K562 (cell line): ENCODE measurements at regions not wholly inside any gene's neighbourhood (a gene's known extent, or its start where the extent isn't known, plus 50 kb on each side); places are given as distances from the start of the nearest gene placed in this dataset.

Experiments used
- CHD4 ChIP-seq: fragments of 200-600 bp; sonication (generic); IDR thresholded peaks from 3 replicates; pipeline ENCODE4 v1.6.1; 2012; ENCODE audit warnings: low read depth, mild to moderate bottlenecking, mixed read lengths, low read length, inconsistent platforms; ENCODE audit not compliant: insufficient read depth, insufficient replicate concordance, poor library complexity, severe bottlenecking
- CTCF ChIP-seq, 3 experiments: IDR thresholded peaks in 2 of 3; conservative IDR thresholded peaks in 1 of 3; 2 replicates each; pipeline ENCODE4 v1.5.1; 2011 to 2012; ENCODE audit warnings: low read length in 3 of 3, mild to moderate bottlenecking in 3 of 3, control low read depth in 2 of 3, improper control_type of control experiment in 1 of 3, inconsistent platforms in 1 of 3, low read depth in 1 of 3, mixed read lengths in 1 of 3, moderate library complexity in 1 of 3; ENCODE audit not compliant: insufficient read depth in 2 of 3
- EHMT2 ChIP-seq: fragments of 450-650 bp; IDR thresholded peaks from 2 replicates; pipeline ENCODE4 v1.6.1; 2018; ENCODE audit warnings: antibody characterized with exemption
- ETV6 ChIP-seq, 3 experiments: fragments of 150-350 bp in 1 of 3; sonication (generic) in 1 of 3; formaldehyde crosslinking in 1 of 3; IDR thresholded peaks; 2 replicates each; pipeline versions ENCODE4 v1.6.1 to v1.8.0; 2014 to 2022; ENCODE audit warnings: borderline replicate concordance in 2 of 3, low read depth in 2 of 3, antibody characterized with exemption in 1 of 3, low read length in 1 of 3, mild to moderate bottlenecking in 1 of 3, missing genetic modification reagents in 1 of 3
- FOXJ2 ChIP-seq: fragments of 200-800 bp; sonication (Bioruptor generic); IDR thresholded peaks from 2 replicates; pipeline ENCODE4 v1.6.1; 2016; ENCODE audit warnings: missing genetic modification characterization, missing compliant biosample characterization
- KDM1A ChIP-seq, 2 experiments: fragments of 450-650 bp; IDR thresholded peaks; 2 replicates each; pipeline ENCODE4 v1.6.1; 2016; ENCODE audit warnings: mild to moderate bottlenecking in 2 of 2
- MCM7 ChIP-seq, 2 experiments: fragments of 450-650 bp; IDR thresholded peaks; 2 replicates each; pipeline ENCODE4 v1.6.1; 2016 to 2018
- POLR2A ChIP-seq: fragments of 450-650 bp; conservative IDR thresholded peaks from 2 replicates; pipeline ENCODE4 v1.6.1; 2016
- RAD21 ChIP-seq, 2 experiments: fragments of 250-450 bp in 1 of 2; fragments of 450-650 bp in 1 of 2; sonication (Bioruptor Pico) in 1 of 2; formaldehyde crosslinking in 1 of 2; IDR thresholded peaks in 1 of 2; conservative IDR thresholded peaks in 1 of 2; 2 replicates each; pipeline versions ENCODE4 v1.4.0 to v1.8.0; 2020 to 2022; ENCODE audit warnings: mild to moderate bottlenecking in 2 of 2, moderate library complexity in 1 of 2
- RNF2 ChIP-seq: sonication (generic); IDR thresholded peaks from 2 replicates; pipeline ENCODE4 v1.6.1; 2016
- SMAD3 ChIP-seq: fragments of 450-650 bp; formaldehyde crosslinking; conservative IDR thresholded peaks from 2 replicates; pipeline ENCODE4 v1.4.0; 2020; ENCODE audit warnings: mild to moderate bottlenecking
- SPI1 ChIP-seq: IDR thresholded peaks from 2 replicates; pipeline ENCODE4 v1.6.1; 2011; ENCODE audit warnings: low read depth, low read length, control low read depth, borderline replicate concordance
- SRF ChIP-seq, 2 experiments: fragments of 250-450, 450-650 bp in 1 of 2; sonication (Bioruptor Pico) in 1 of 2; sonication (generic) in 1 of 2; formaldehyde crosslinking; IDR thresholded peaks; 2 replicates each; pipeline versions ENCODE4 v1.5.0 to v1.5.1; 2020 to 2022; ENCODE audit warnings: mild to moderate bottlenecking in 1 of 2, missing genetic modification reagents in 1 of 2
- ZBTB11 ChIP-seq, 3 experiments: fragments of 200-800 bp in 1 of 3; fragments of 250-450 bp in 1 of 3; fragments of 450-650 bp in 1 of 3; sonication (Bioruptor Pico) in 1 of 3; sonication (Bioruptor generic) in 1 of 3; formaldehyde crosslinking in 1 of 3; IDR thresholded peaks; 2 replicates each; pipeline versions ENCODE4 v1.6.1 to v1.8.0; 2016 to 2022; ENCODE audit warnings: mild to moderate bottlenecking in 2 of 3, missing genetic modification characterization in 2 of 3, missing compliant biosample characterization in 1 of 3, moderate library complexity in 1 of 3

GRCh38 chr2:175743011-175743410, 259.1 kb downstream of the LNPK start:
- TF ChIP-seq CHD4 (no peak), ZBTB11 (CRISPR knock-in tag; IDR thresholded peaks at IDR 0.05) (no peak), KDM1A (IDR thresholded peaks at IDR 0.05) (no peak), ETV6 (IDR thresholded peaks at IDR 0.05; ENCODE audit: borderline replicate concordance in 1 of 2, low read depth in 2 of 2, low read length in 1 of 2) (no peak), ETV6 (CRISPR knock-in tag; IDR thresholded peaks at IDR 0.05; ENCODE audit: borderline replicate concordance) (no peak), POLR2A (no peak), FOXJ2 (no peak), SPI1 (no peak), EHMT2 (no peak), SMAD3 (CRISPR knock-in tag) (no peak), CTCF (IDR thresholded peaks at IDR 0.05 in 2 of 3, conservative IDR thresholded peaks at IDR 0.05 in 1 of 3; ENCODE audit: insufficient read depth in 2 of 3, low read depth in 1 of 3, low read length in 3 of 3) (no peak), RNF2 (no peak), MCM7 (IDR thresholded peaks at IDR 0.05) (no peak), SRF (CRISPR knock-in tag; IDR thresholded peaks at IDR 0.05) (no peak), RAD21 (CRISPR knock-in tag; conservative IDR thresholded peaks at IDR 0.05 in 1 of 2, IDR thresholded peaks at IDR 0.05 in 1 of 2) (no peak)
